HepG2 (cell line): ENCODE measurements at regions not wholly inside any gene's neighbourhood (a gene's known extent, or its start where the extent isn't known, plus 50 kb on each side); places are given as distances from the start of the nearest gene placed in this dataset.

Source experiments
- ATAC-seq: fragments of 200-7000 bp; cut with Tn5 transposase; 3 replicates; pipeline ENCODE4 v1.9.1; 2020; ENCODE audit warnings: mild to moderate bottlenecking, moderate library complexity
- BruUV-seq: library from RNA; stranded (reverse); fragments of 400-500 nt; replicated peaks from 2 replicates; lab custom pipeline; 2021; lab: Mats Ljungman, UMichigan
- CTCF ChIA-PET: fragments of 300-600 bp; formaldehyde crosslinking; extraction: SDS; loops from one replicate; lab custom pipeline; 2021; ENCODE audit warnings: low total read pairs, inconsistent platforms, low intra/inter-chr PET ratio; lab: Yijun Ruan, JAX
- POLR2A ChIA-PET: fragments of 350-600 bp; sonication (Branson Sonifier 250); formaldehyde crosslinking; loops from one replicate; lab custom pipeline; 2020; ENCODE audit warnings: antibody characterized with exemption, inconsistent platforms; lab: Yijun Ruan, JAX
- DNase-seq: peaks from one replicate; pipeline ENCODE4 v3.0.0-alpha.2; 2015; ENCODE audit warnings: low spot score
- FAIRE-seq: peaks from 3 replicates; lab custom pipeline; 2011; peaks lifted over from hg19 to GRCh38; lab: Jason Lieb, UNC
- H2AFZ ChIP-seq: one replicate; pipeline ENCODE4 v1.6.1; 2011; ENCODE audit warnings: low read length, inconsistent platforms
- H3K27ac ChIP-seq: fragments of 300-600 bp; 3 replicates; pipeline ENCODE4 v1.8.0; 2011; ENCODE audit warnings: mixed run types, mild to moderate bottlenecking, mixed read lengths, low read length, inconsistent platforms; ENCODE audit not compliant: insufficient read depth; ENCODE audit errors: extremely low read length
- H3K27me3 ChIP-seq, 2 experiments: fragments of 200-600 bp in 1 of 2; 2 replicates in 1 of 2; 3 replicates in 1 of 2; pipeline versions ENCODE4 v1.6.0 to v1.8.0; 2011; ENCODE audit warnings: low read length in 2 of 2, mild to moderate bottlenecking in 2 of 2, moderate library complexity in 2 of 2, inconsistent platforms in 1 of 2; ENCODE audit not compliant: insufficient read depth in 2 of 2, control insufficient read depth in 1 of 2
- H3K36me3 ChIP-seq, 2 experiments: fragments of 200-600 bp in 1 of 2; replicated peaks in 1 of 2; 2 replicates in 1 of 2; 3 replicates in 1 of 2; pipeline versions ENCODE4 v1.5.1 to v1.8.0; 2011; ENCODE audit warnings: low read length in 2 of 2, inconsistent platforms in 1 of 2; ENCODE audit not compliant: insufficient read depth in 2 of 2, control insufficient read depth in 1 of 2
- H3K4me1 ChIP-seq: 2 replicates; pipeline ENCODE4 v1.5.1; 2012; ENCODE audit warnings: low read length, inconsistent platforms; ENCODE audit not compliant: insufficient read depth
- H3K4me2 ChIP-seq: 2 replicates; pipeline ENCODE4 v1.6.0; 2011; ENCODE audit warnings: low read depth, low read length, inconsistent platforms
- H3K4me3 ChIP-seq, 3 experiments: fragments of 200-600 bp in 1 of 3; sonication (generic), shearing (Covaris generic) in 1 of 3; replicated peaks in 1 of 3; 2 replicates each; pipeline ENCODE4 v1.5.1; 2011 to 2016; ENCODE audit warnings: low read length in 3 of 3, inconsistent platforms in 2 of 3, low read depth in 2 of 3, mild to moderate bottlenecking in 2 of 3, control low read depth in 1 of 3, mixed read lengths in 1 of 3; ENCODE audit not compliant: insufficient read depth in 1 of 3
- H3K79me2 ChIP-seq: one replicate; pipeline ENCODE4 v1.6.1; 2011; ENCODE audit warnings: low read length, inconsistent platforms; ENCODE audit not compliant: insufficient read depth
- H3K9ac ChIP-seq: 2 replicates; pipeline ENCODE4 v1.6.0; 2011; ENCODE audit warnings: mild to moderate bottlenecking, low read depth, low read length, inconsistent platforms; ENCODE audit not compliant: insufficient read depth
- H3K9me3 ChIP-seq: 2 replicates; pipeline ENCODE4 v1.5.1; 2012; ENCODE audit warnings: mild to moderate bottlenecking, low read length
- H4K20me1 ChIP-seq: 2 replicates; pipeline ENCODE4 v1.6.0; 2011; ENCODE audit warnings: inconsistent platforms, mild to moderate bottlenecking, low read length, moderate library complexity; ENCODE audit not compliant: insufficient read depth
- ARNTL ChIP-seq: sonication (generic); formaldehyde crosslinking; IDR thresholded peaks from 2 replicates; pipeline ENCODE4 v1.4.0; 2020; ENCODE audit warnings: mild to moderate bottlenecking, missing genetic modification reagents
- ISL2 ChIP-seq: sonication (generic); formaldehyde crosslinking; IDR thresholded peaks from 2 replicates; pipeline ENCODE4 v1.5.0; 2020; ENCODE audit warnings: missing genetic modification reagents
- MAFF ChIP-seq: IDR thresholded peaks from 2 replicates; pipeline ENCODE4 v1.6.1; 2011; ENCODE audit warnings: low read depth, low read length, improper control_type of control experiment
- MED13 ChIP-seq: sonication (generic); formaldehyde crosslinking; IDR thresholded peaks from 2 replicates; pipeline ENCODE4 v1.5.0; 2020; ENCODE audit warnings: missing genetic modification reagents
- MLXIP ChIP-seq: sonication (generic); formaldehyde crosslinking; IDR thresholded peaks from 2 replicates; pipeline ENCODE4 v1.9.0; 2021; ENCODE audit warnings: missing genetic modification reagents, borderline replicate concordance
- NFKB2 ChIP-seq: sonication (generic); formaldehyde crosslinking; IDR thresholded peaks from 2 replicates; pipeline ENCODE4 v1.4.0; 2020; ENCODE audit warnings: missing genetic modification reagents, borderline replicate concordance
- NR0B2 ChIP-seq: sonication (generic); formaldehyde crosslinking; IDR thresholded peaks from 2 replicates; pipeline ENCODE4 v1.4.0; 2020; ENCODE audit warnings: mild to moderate bottlenecking, missing genetic modification reagents
- ZBTB46 ChIP-seq: sonication (generic); formaldehyde crosslinking; IDR thresholded peaks from 2 replicates; pipeline ENCODE4 v1.4.0; 2020; ENCODE audit warnings: mild to moderate bottlenecking, missing genetic modification reagents, borderline replicate concordance
- ZFP90 ChIP-seq: sonication (generic); formaldehyde crosslinking; IDR thresholded peaks from 2 replicates; pipeline ENCODE4 v1.8.0; 2022; ENCODE audit warnings: missing genetic modification reagents, mild to moderate bottlenecking, inconsistent platforms, borderline replicate concordance
- ZNF235 ChIP-seq: sonication (generic); formaldehyde crosslinking; IDR thresholded peaks from 2 replicates; pipeline ENCODE4 v1.8.1; 2023; ENCODE audit warnings: mild to moderate bottlenecking, missing genetic modification reagents, borderline replicate concordance
- ZNF350 ChIP-seq: sonication (generic); formaldehyde crosslinking; IDR thresholded peaks from 2 replicates; pipeline ENCODE4 v1.4.0; 2020; ENCODE audit warnings: mild to moderate bottlenecking, low read depth, missing genetic modification reagents, borderline replicate concordance
- WGBS: methylation state at CpG from one replicate; pipeline ENCODE4 v1.1.6; 2017; ENCODE audit warnings: low lambda C conversion rate; 5-methylcytosine and 5-hydroxymethylcytosine counted together
- in situ Hi-C: cut with HindIII; loops from 2 replicates; pipeline ENCODE4 v1.10.0; 2017; ENCODE audit warnings: low pct_unique_long_range_greater_than_20kb; ENCODE audit not compliant: extremely low pct_ligation_motif_present
- intact Hi-C: fragments of 100-400 bp; cut with micrococcal nuclease; formaldehyde crosslinking; loops from one replicate; pipeline ENCODE4 v1.10.0; 2022; ENCODE audit not compliant: unreplicated experiment

GRCh38 chr7:46775020-46775419 is 806.9 kb downstream of the TNS3 start:
- H3K9ac ChIP-seq = no peak overlapping the region
- in situ Hi-C loops (no loop called here), intact Hi-C loops (no loop called here)
- no TSS peak for BruUV-seq
- no peak for ATAC-seq
- no peaks in the 10 kb centered on the region; the same call in 1 of the 2 replicates for H3K9me3 ChIP-seq
- no peaks in the 10 kb centered on the region for H4K20me1 ChIP-seq
- H3K27ac ChIP-seq = no peak overlapping the region
- no peaks in the 10 kb centered on the region for H3K79me2 ChIP-seq
- no peaks in the 10 kb centered on the region for H3K4me1 ChIP-seq
- H2AFZ ChIP-seq = no peak overlapping the region
- POLR2A ChIA-PET = no interaction called here
- no peak for DNase-seq
- WGBS = 0% methylated on average over 1 of the region's 1 CpG
- H3K4me3 ChIP-seq = no peak overlapping the region
- no peaks in the 10 kb centered on the region for H3K36me3 ChIP-seq
- CTCF ChIA-PET = no interaction called here
- TF ChIP-seq ZBTB46 (CRISPR knock-in tag) (no peak), ZNF350 (CRISPR knock-in tag) (no peak), ARNTL (CRISPR knock-in tag) (no peak), NR0B2 (CRISPR knock-in tag) (no peak), NFKB2 (no peak), MAFF (no peak)
- TF ChIP-seq, all 625 proteins: peak for 0
- no peak for FAIRE-seq
- Histone ChIP-seq H3K27me3 (no peaks in the 10 kb centered on the region), H3K4me2 (no peak overlapping the region)

- Histone ChIP-seq H3K4me2 (no peak overlapping the region), H3K9ac (no peak overlapping the region), H2AFZ (no peak overlapping the region), H4K20me1 (no peaks in the 10 kb centered on the region), H3K4me1 (no peaks in the 10 kb centered on the region), H3K9me3 (peaks cover 3% of the 10 kb centered on the region), H3K27me3 (no peaks in the 10 kb centered on the region), H3K36me3 (no peaks in the 10 kb centered on the region), H3K79me2 (no peaks in the 10 kb centered on the region), H3K4me3 (no peak overlapping the region), H3K27ac (no peak overlapping the region)
- WGBS = 4% methylated on average over 1 of the region's 1 CpG
- CTCF ChIA-PET = no interaction called here
- TF ChIP-seq ZNF235 (CRISPR knock-in tag) (no peak), ISL2 (CRISPR knock-in tag) (no peak), MLXIP (CRISPR knock-in tag) (no peak), ZFP90 (CRISPR knock-in tag) (no peak), MED13 (CRISPR knock-in tag) (no peak)
- BruUV-seq = no TSS peak
- in situ Hi-C loops = no loop called here
- DNase-seq (no peak), FAIRE-seq (no peak), ATAC-seq (no peak)
- intact Hi-C loops = no loop called here
- POLR2A ChIA-PET = no interaction called here
These were observed 807.4 kb downstream of the TNS3 start for GRCh38 chr7:46774515-46774914.
